Liver (tissue), 3 donors: ENCODE measurements at regions not wholly inside any gene's neighbourhood (a gene's known extent, or its start where the extent isn't known, plus 50 kb on each side); places are given as distances from the start of the nearest gene placed in this dataset.

Experiments
- CTCF ChIP-seq: fragments of 150-350 bp; IDR thresholded peaks from 2 replicates; pipeline ENCODE4 v1.5.1; 2017; ENCODE audit warnings: improper control_type of control experiment, low read depth, low read length; ENCODE audit not compliant: missing input control
- GABPA ChIP-seq, 2 donors: IDR thresholded peaks in 1 of 2; conservative IDR thresholded peaks in 1 of 2; 2 replicates each; pipeline ENCODE4 v1.6.1; 2016; ENCODE audit warnings: antibody characterized with exemption in 2 of 2, mild to moderate bottlenecking in 1 of 2, moderate library complexity in 1 of 2
- donor health status: healthy.
- donor health status: healthy.

- no peak for TF ChIP-seq CTCF
- TF ChIP-seq GABPA (IDR thresholded peaks at IDR 0.05 in 1 of 2, conservative IDR thresholded peaks at IDR 0.05 in 1 of 2) = no peak
Measured at GRCh38 chr13:73194310-73194709, 135.5 kb downstream of the KLF5 start.
